ENCODE measurements at regions not wholly inside any gene's neighbourhood (a gene's known extent, or its start where the extent isn't known, plus 50 kb on each side); places are given as distances from the start of the nearest gene placed in this dataset.

DNA sequence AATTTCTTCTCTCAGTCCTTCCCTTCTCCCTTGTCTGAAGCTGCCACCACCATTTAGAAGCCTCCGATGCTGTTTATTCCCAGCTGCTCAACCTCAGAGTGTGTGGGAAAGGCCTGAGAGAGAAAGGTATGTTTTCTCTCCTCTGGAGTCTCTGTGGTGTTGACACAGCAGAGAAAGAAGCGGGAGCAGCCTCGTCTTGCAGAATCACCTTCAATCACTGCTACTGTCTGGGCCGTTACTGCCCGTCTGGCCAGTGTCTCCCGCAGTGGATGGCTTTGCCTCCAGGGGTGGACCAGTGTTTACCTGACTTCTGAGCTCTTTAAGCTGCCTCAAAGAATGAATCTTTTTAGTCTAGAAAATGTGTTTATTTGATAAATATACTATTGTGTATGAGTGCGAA is 148.9 kb upstream of the FAM47C start:
- WGBS (ENCODE audit: extremely low coverage, insufficient read length, low lambda C conversion rate): no CpG with 5 or more reads among the region's 7 CpGs

More for the DNA sequence above, 148.9 kb upstream of the FAM47C start:
- Histone ChIP-seq H3K9ac (ENCODE audit: extremely low read depth, insufficient read length, low read length) (no peak overlapping the region), H3K18ac (ENCODE audit: insufficient read length, low read depth, low read length) (no peak overlapping the region), H3K56ac (ENCODE audit: insufficient read length, low read depth, low read length) (no peak overlapping the region), H3K79me2 (ENCODE audit: insufficient read depth, low read length) (no peaks in the 10 kb centered on the region), H2BK12ac (ENCODE audit: insufficient read length, low read depth, low read length) (no peak overlapping the region), H3K27me3 (ENCODE audit: insufficient read depth, low read length) (no peaks in the 10 kb centered on the region), H3K79me1 (ENCODE audit: insufficient read depth, low read depth, low read length, poor library complexity, severe bottlenecking) (no peaks in the 10 kb centered on the region), H4K5ac (ENCODE audit: insufficient read length, low read depth, low read length) (no peak overlapping the region), H3K14ac (ENCODE audit: insufficient read depth, low read length) (no peak overlapping the region), H3K23ac (ENCODE audit: insufficient read length, low read depth, low read length) (no peak overlapping the region), H4K20me1 (ENCODE audit: control insufficient read depth, insufficient read depth, insufficient read length) (no peaks in the 10 kb centered on the region), H3K4me1 (ENCODE audit: insufficient read depth, low read length) (no peaks in the 10 kb centered on the region), H3T11ph (ENCODE audit: low read length) (no peak overlapping the region), H2BK5ac (ENCODE audit: insufficient read length, low read length) (no peak overlapping the region), H3K9me3 (ENCODE audit: control insufficient read depth, low read depth, low read length) (no peaks in the 10 kb centered on the region), H2BK20ac (ENCODE audit: low read depth, low read length, poor library complexity, severe bottlenecking) (no peak overlapping the region), H2BK120ac (ENCODE audit: low read depth, low read length, poor library complexity, severe bottlenecking) (no peak overlapping the region), H4K8ac (replicated peaks; ENCODE audit: insufficient read length, low read depth, low read length) (no peak overlapping the region), H3K23me2 (ENCODE audit: insufficient read length, low read depth, low read length, poor library complexity, severe bottlenecking) (no peaks in the 10 kb centered on the region), H3K4ac (ENCODE audit: low read depth, low read length) (no peak overlapping the region), H3K27ac (ENCODE audit: insufficient read length, low read depth, low read length) (no peak overlapping the region), H4K91ac (ENCODE audit: insufficient read length, low read depth, low read length) (no peak overlapping the region), H2BK15ac (ENCODE audit: low read depth, low read length) (no peak overlapping the region), H3K4me2 (ENCODE audit: insufficient read depth, insufficient read length, low read length) (no peak overlapping the region), H2AK5ac (ENCODE audit: insufficient read length, low read length) (no peak overlapping the region), H2AFZ (ENCODE audit: low read length) (no peak overlapping the region)
- no peak overlapping the region for H3K4me3 Mint-ChIP-seq
- TF ChIP-seq, protein P1, sequence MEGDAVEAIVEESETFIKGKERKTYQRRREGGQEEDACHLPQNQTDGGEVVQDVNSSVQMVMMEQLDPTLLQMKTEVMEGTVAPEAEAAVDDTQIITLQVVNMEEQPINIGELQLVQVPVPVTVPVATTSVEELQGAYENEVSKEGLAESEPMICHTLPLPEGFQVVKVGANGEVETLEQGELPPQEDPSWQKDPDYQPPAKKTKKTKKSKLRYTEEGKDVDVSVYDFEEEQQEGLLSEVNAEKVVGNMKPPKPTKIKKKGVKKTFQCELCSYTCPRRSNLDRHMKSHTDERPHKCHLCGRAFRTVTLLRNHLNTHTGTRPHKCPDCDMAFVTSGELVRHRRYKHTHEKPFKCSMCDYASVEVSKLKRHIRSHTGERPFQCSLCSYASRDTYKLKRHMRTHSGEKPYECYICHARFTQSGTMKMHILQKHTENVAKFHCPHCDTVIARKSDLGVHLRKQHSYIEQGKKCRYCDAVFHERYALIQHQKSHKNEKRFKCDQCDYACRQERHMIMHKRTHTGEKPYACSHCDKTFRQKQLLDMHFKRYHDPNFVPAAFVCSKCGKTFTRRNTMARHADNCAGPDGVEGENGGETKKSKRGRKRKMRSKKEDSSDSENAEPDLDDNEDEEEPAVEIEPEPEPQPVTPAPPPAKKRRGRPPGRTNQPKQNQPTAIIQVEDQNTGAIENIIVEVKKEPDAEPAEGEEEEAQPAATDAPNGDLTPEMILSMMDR (conservative IDR thresholded peaks at IDR 0.05): no peak
- no peaks in the 10 kb centered on the region for H3K27me3 Mint-ChIP-seq (ENCODE audit: low read depth)
- no peaks in the 10 kb centered on the region; a peak in 1 of 7 replicates for H3K36me3 Mint-ChIP-seq (ENCODE audit: insufficient read depth in 1 of 3, low read depth in 3 of 3)
- H3K27ac Mint-ChIP-seq: no peak overlapping the region
- peaks cover 3% of the 10 kb centered on the region in 2 experiments; a peak in 1 of 4 replicates for H3K4me1 Mint-ChIP-seq
- no peak for DNase-seq
- H3K9me3 Mint-ChIP-seq: peaks cover 37 to 41% of the 10 kb centered on the region in 2 experiments

Measured in H9 (cell line).